A673 (cell line): ENCODE measurements at regions not wholly inside any gene's neighbourhood (a gene's known extent, or its start where the extent isn't known, plus 50 kb on each side); places are given as distances from the start of the nearest gene placed in this dataset.

Experiments
- BruUV-seq: library from RNA; stranded (reverse); fragments of 400-500 nt; replicated peaks from 2 replicates; lab custom pipeline; 2021; lab: Mats Ljungman, UMichigan
- CTCF ChIA-PET: fragments of 300-600 bp; sonication (Branson Sonifier 250); formaldehyde crosslinking; loops from one replicate; lab custom pipeline; 2022; ENCODE audit warnings: antibody characterized with exemption; lab: Charles Lee
- POLR2A ChIA-PET: fragments of 300-600 bp; sonication (Branson Sonifier 250); formaldehyde crosslinking; loops from one replicate; lab custom pipeline; 2022; ENCODE audit warnings: antibody characterized with exemption; ENCODE audit not compliant: low non-redundant PET; lab: Charles Lee
- DNase-seq: peaks from one replicate; pipeline ENCODE4 v3.0.0-alpha.2; 2015; ENCODE audit warnings: low spot score
- H3K27ac ChIP-seq: fragments of 200-600 bp; sonication (generic); 2 replicates; pipeline ENCODE4 v1.5.1; 2016; ENCODE audit warnings: mixed run types, low read depth, mild to moderate bottlenecking, mixed read lengths, antibody characterized with exemption, low read length; ENCODE audit not compliant: poor library complexity, severe bottlenecking
- H3K27me3 ChIP-seq: fragments of 200-600 bp; sonication (generic); replicated peaks from 2 replicates; pipeline ENCODE4 v1.6.1; 2017; ENCODE audit warnings: mixed run types, low read depth, mild to moderate bottlenecking, mixed read lengths, antibody characterized with exemption, low read length; ENCODE audit not compliant: insufficient read depth, poor library complexity
- H3K36me3 ChIP-seq: fragments of 200-600 bp; sonication (generic); 2 replicates; pipeline ENCODE4 v1.6.1; 2016; ENCODE audit warnings: mixed run types, mild to moderate bottlenecking, mixed read lengths, antibody characterized with exemption, low read length; ENCODE audit not compliant: insufficient read depth, poor library complexity, severe bottlenecking
- H3K4me1 ChIP-seq: fragments of 200-600 bp; sonication (generic); 2 replicates; pipeline ENCODE4 v1.6.1; 2017; ENCODE audit warnings: mixed run types, mild to moderate bottlenecking, mixed read lengths, antibody characterized with exemption, low read length; ENCODE audit not compliant: insufficient read depth, poor library complexity, severe bottlenecking
- H3K4me3 ChIP-seq: fragments of 200-600 bp; sonication (generic); 2 replicates; pipeline ENCODE4 v1.5.1; 2016; ENCODE audit warnings: low read depth, mixed run types, mild to moderate bottlenecking, mixed read lengths, low read length; ENCODE audit not compliant: poor library complexity, severe bottlenecking
- H3K9me3 ChIP-seq: fragments of 200-600 bp; sonication (generic); 2 replicates; pipeline ENCODE4 v1.6.1; 2016; ENCODE audit warnings: mixed run types, low read depth, mild to moderate bottlenecking, mixed read lengths, antibody characterized with exemption, low read length; ENCODE audit not compliant: poor library complexity, severe bottlenecking
- CTCF ChIP-seq: fragments of 300-800, 200-600 bp; sonication (generic); conservative IDR thresholded peaks from 2 replicates; pipeline ENCODE4 v1.5.1; 2017; ENCODE audit warnings: low read depth, mild to moderate bottlenecking, antibody characterized with exemption, low read length, moderate library complexity, mixed read lengths
- EZH2 ChIP-seq: fragments of 200-600 bp; sonication (generic); IDR thresholded peaks from 2 replicates; pipeline ENCODE4 v1.6.1; 2017; ENCODE audit warnings: borderline replicate concordance, low read depth, mild to moderate bottlenecking, mixed read lengths, antibody characterized with exemption, low read length; ENCODE audit not compliant: poor library complexity, severe bottlenecking
- intact Hi-C: fragments of 100-400 bp; cut with micrococcal nuclease; formaldehyde crosslinking; loops from one replicate; pipeline ENCODE4 v1.10.0; 2022; ENCODE audit not compliant: unreplicated experiment

- no TSS peak for BruUV-seq
- DNase-seq, result no peak
- ChIA-PET POLR2A (no interaction called here), CTCF (no interaction called here)
- no peak overlapping the region for H3K27ac ChIP-seq
- no peak overlapping the region for H3K4me3 ChIP-seq
- no peak for TF ChIP-seq EZH2
- TF ChIP-seq CTCF, result no peak
- H3K4me1 ChIP-seq, result peaks cover 3% of the 10 kb centered on the region
- H3K36me3 ChIP-seq, result no peaks in the 10 kb centered on the region
- no peaks in the 10 kb centered on the region for H3K27me3 ChIP-seq
- no peaks in the 10 kb centered on the region for H3K9me3 ChIP-seq
- intact Hi-C loops, result no loop called here
These were observed 83.0 kb upstream of the COL11A1 start for GRCh38 chr1:103191327-103191726.

- intact Hi-C loops, result no loop called here
- CTCF ChIA-PET, result no interaction called here
- H3K36me3 ChIP-seq, result no peaks in the 10 kb centered on the region
- no peaks in the 10 kb centered on the region for H3K9me3 ChIP-seq
- TF ChIP-seq EZH2 (no peak), CTCF (no peak)
- H3K27me3 ChIP-seq, result no peaks in the 10 kb centered on the region
- DNase-seq, result no peak
- peaks cover 3% of the 10 kb centered on the region for H3K4me1 ChIP-seq
- H3K4me3 ChIP-seq, result no peak overlapping the region
- BruUV-seq, result no TSS peak
- no peak overlapping the region for H3K27ac ChIP-seq
- POLR2A ChIA-PET, result no interaction called here
These were observed 82.4 kb upstream of the COL11A1 start for GRCh38 chr1:103190766-103191165.

- intact Hi-C loops, result no loop called here
- ChIA-PET CTCF (no interaction called here), POLR2A (no interaction called here)
- DNase-seq, result no peak
- Histone ChIP-seq H3K4me1 (peaks cover 3% of the 10 kb centered on the region), H3K27ac (no peak overlapping the region), H3K9me3 (no peaks in the 10 kb centered on the region), H3K27me3 (no peaks in the 10 kb centered on the region), H3K36me3 (no peaks in the 10 kb centered on the region), H3K4me3 (no peak overlapping the region)
- TF ChIP-seq EZH2 (no peak), CTCF (no peak)
- no TSS peak for BruUV-seq
These were observed 79.4 kb upstream of the COL11A1 start for GRCh38 chr1:103187673-103188072.
